NOMO-1 (cell line): ENCODE measurements at regions not wholly inside any gene's neighbourhood (a gene's known extent, or its start where the extent isn't known, plus 50 kb on each side); places are given as distances from the start of the nearest gene placed in this dataset.

Experiments
- DNase-seq, 2 experiments: peaks; one replicate each; lab custom pipeline; 2025; ENCODE audit not compliant: unreplicated experiment in 2 of 2; lab: John Stamatoyannopoulos, UW

- DNase-seq, result no peak
Measured at GRCh38 chr3:24963762-24964625, 464.1 kb upstream of the RARB start.

- DNase-seq, result no peak
Measured at GRCh38 chr3:24965706-24966385, 462.2 kb upstream of the RARB start.

- no peak for DNase-seq
Measured at GRCh38 chr3:24968036-24968435, 460.0 kb upstream of the RARB start.

- DNase-seq, result no peak
Measured at GRCh38 chr3:24972491-24972890, 455.6 kb upstream of the RARB start.

- no peak for DNase-seq
Measured at GRCh38 chr3:24981309-24981708, 446.8 kb upstream of the RARB start.

- no peak for DNase-seq
Measured at GRCh38 chr3:24981924-24982323, 446.1 kb upstream of the RARB start.

- DNase-seq, result no peak
Measured at GRCh38 chr3:24985668-24986067, 442.4 kb upstream of the RARB start.

- DNase-seq, result no peak
Measured at GRCh38 chr3:24986612-24987011, 441.5 kb upstream of the RARB start.

GRCh38 chr3:24999357-24999756, 428.7 kb upstream of the RARB start:
- no peak for DNase-seq

- DNase-seq, result no peak
Measured at GRCh38 chr3:25000971-25001591, 427.0 kb upstream of the RARB start.

- no peak for DNase-seq
Measured at GRCh38 chr3:25002052-25002451, 426.0 kb upstream of the RARB start.

GRCh38 chr3:25007974-25008658, 419.9 kb upstream of the RARB start:
- DNase-seq, result no peak

GRCh38 chr3:25009665-25010064, 418.4 kb upstream of the RARB start:
- DNase-seq, result no peak

GRCh38 chr3:25015599-25015998, 412.5 kb upstream of the RARB start:
- DNase-seq, result no peak

- no peak for DNase-seq
Measured at GRCh38 chr3:25018909-25019308, 409.2 kb upstream of the RARB start.

GRCh38 chr3:25019506-25019905, 408.6 kb upstream of the RARB start:
- DNase-seq, result no peak

- no peak for DNase-seq
Measured at GRCh38 chr3:25021816-25022215, 406.2 kb upstream of the RARB start.

- no peak for DNase-seq
Measured at GRCh38 chr3:25023876-25024275, 404.2 kb upstream of the RARB start.

GRCh38 chr3:25025236-25025635, 402.8 kb upstream of the RARB start:
- no peak for DNase-seq

- DNase-seq, result no peak
Measured at GRCh38 chr3:25027650-25028049, 400.4 kb upstream of the RARB start.

GRCh38 chr3:25029820-25030219, 398.2 kb upstream of the RARB start:
- DNase-seq, result no peak
